ENCODE measurements at regions not wholly inside any gene's neighbourhood (a gene's known extent, or its start where the extent isn't known, plus 50 kb on each side); places are given as distances from the start of the nearest gene placed in this dataset.
A peak's percentile ranks its signal among the peaks of the same experiment; 100 is the strongest.

DNA sequence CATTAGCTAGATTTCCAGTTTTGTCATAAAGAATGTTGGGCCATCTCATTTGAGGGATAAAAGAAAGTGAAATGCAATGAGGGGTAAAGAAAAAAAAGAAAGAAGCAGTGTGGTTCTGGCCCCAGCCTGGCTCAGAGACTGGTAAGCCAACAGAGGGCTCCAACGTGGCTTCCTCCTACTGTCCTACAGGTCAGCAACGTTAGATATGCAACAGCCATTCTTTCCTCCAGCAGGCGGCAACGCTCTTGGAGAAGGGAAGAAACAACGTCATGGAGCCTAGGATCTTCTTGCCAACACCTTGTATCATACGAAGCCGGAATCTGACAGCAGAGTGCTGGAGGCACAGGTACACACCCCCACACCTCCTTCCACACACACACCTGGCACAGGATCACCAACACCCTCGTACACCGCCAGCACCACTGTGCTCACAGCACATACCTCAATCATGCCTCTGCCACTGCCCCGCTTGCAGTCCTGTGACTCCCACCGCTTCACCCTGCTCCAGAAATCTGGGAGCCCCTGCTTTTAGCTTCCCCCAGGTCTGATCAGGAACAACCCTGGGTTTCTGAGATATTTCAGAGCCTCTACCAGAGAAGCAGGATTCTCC is 102.8 kb downstream of the RPAP3 start:
- H3K4ac ChIP-seq (ENCODE audit: low read depth in 1 of 2, low read length in 2 of 2): no peak overlapping the region
- no peak overlapping the region for H2AK5ac ChIP-seq (ENCODE audit: low read length, severe bottlenecking)
- H4K8ac ChIP-seq (ENCODE audit: low read length): no peak overlapping the region
- no peak overlapping the region for H2AFZ ChIP-seq (ENCODE audit: low read depth, low read length)
- no peaks in the 10 kb centered on the region for H3K27me3 ChIP-seq (ENCODE audit: control insufficient read depth in 1 of 2, insufficient read depth in 1 of 2, low read length in 2 of 2)
- no peak overlapping the region for H3K23ac ChIP-seq (ENCODE audit: low read length in 2 of 2)
- H2BK15ac ChIP-seq (ENCODE audit: low read depth, poor library complexity, severe bottlenecking): no peak overlapping the region
- H3K14ac ChIP-seq (ENCODE audit: low read length in 2 of 2): peak overlapping the region in 1 of 2 experiments; percentile 61
- H3K79me1 ChIP-seq (replicated peaks; ENCODE audit: low read length, poor library complexity, severe bottlenecking): no peaks in the 10 kb centered on the region
- H2BK5ac ChIP-seq (ENCODE audit: low read depth, low read length, poor library complexity, severe bottlenecking): no peak overlapping the region
- H3K36me3 ChIP-seq (ENCODE audit: control insufficient read depth in 1 of 2, insufficient read depth in 2 of 2, low read depth in 1 of 2, low read length in 2 of 2): peaks cover 9 to 11% of the 10 kb centered on the region in 2 experiments
- peak overlapping the region; percentile 59 for H3K9ac ChIP-seq (ENCODE audit: low read length)
- peaks cover 10% of the 10 kb centered on the region for H3K9me3 ChIP-seq (ENCODE audit: control insufficient read depth, low read length)
- DNase-seq: no peak
- H2BK12ac ChIP-seq (ENCODE audit: low read length in 2 of 2): no peak overlapping the region
- H3K4me1 ChIP-seq (ENCODE audit: control insufficient read depth, insufficient read depth, low read depth, low read length): no peaks in the 10 kb centered on the region
- no peak overlapping the region for H2BK120ac ChIP-seq (ENCODE audit: low read depth, low read length)
- WGBS: 89% methylated on average over 11 of the region's 11 CpGs
- H4K91ac ChIP-seq (ENCODE audit: low read length): no peak overlapping the region
- H3K4me3 ChIP-seq (ENCODE audit: insufficient read depth in 1 of 2, low read depth in 1 of 2, low read length in 2 of 2): no peak overlapping the region
- H3K18ac ChIP-seq (ENCODE audit: low read depth in 1 of 2, low read length in 2 of 2): no peak overlapping the region
- no peak overlapping the region for H3K27ac ChIP-seq (ENCODE audit: low read length, poor library complexity, severe bottlenecking)
- no peak overlapping the region for H3K4me2 ChIP-seq (ENCODE audit: low read length, poor library complexity, severe bottlenecking)

DNA sequence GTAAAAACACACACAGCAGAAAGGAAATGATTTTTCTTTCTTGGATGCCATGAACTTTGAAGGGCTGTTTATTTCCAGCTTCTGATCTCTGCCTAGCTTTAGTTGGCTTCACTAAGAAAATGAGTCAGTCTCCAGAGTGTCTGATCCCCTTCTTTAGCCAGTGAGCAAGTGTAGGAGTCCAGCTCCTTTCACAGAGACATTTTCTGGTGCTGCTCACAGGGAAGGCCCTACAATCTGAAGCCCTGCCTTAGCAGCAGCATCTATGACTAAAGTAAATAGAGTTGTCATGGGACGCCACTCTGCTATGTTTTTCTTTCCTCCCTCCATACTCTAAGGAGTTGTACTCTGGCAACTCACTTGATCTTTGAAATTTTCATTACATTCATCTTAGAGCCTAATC is 103.5 kb downstream of the RPAP3 start:
- no peaks in the 10 kb centered on the region for H3K79me1 ChIP-seq (replicated peaks; ENCODE audit: low read length, poor library complexity, severe bottlenecking)
- no peak overlapping the region for H4K91ac ChIP-seq (ENCODE audit: low read length)
- H2BK120ac ChIP-seq (ENCODE audit: low read depth, low read length): no peak overlapping the region
- H3K4me2 ChIP-seq (ENCODE audit: low read length, poor library complexity, severe bottlenecking): no peak overlapping the region
- H3K27me3 ChIP-seq (ENCODE audit: control insufficient read depth in 1 of 2, insufficient read depth in 1 of 2, low read length in 2 of 2): no peaks in the 10 kb centered on the region
- H2AFZ ChIP-seq (ENCODE audit: low read depth, low read length): no peak overlapping the region
- no peak overlapping the region for H3K27ac ChIP-seq (ENCODE audit: low read length, poor library complexity, severe bottlenecking)
- no peak overlapping the region for H3K14ac ChIP-seq (ENCODE audit: low read length in 2 of 2)
- H3K4me3 ChIP-seq (ENCODE audit: insufficient read depth in 1 of 2, low read depth in 1 of 2, low read length in 2 of 2): no peak overlapping the region
- WGBS: 100% methylated on average over 1 of the region's 1 CpG
- no peak overlapping the region for H2BK15ac ChIP-seq (ENCODE audit: low read depth, poor library complexity, severe bottlenecking)
- peak overlapping the region; percentile 59 for H3K9ac ChIP-seq (ENCODE audit: low read length)
- H3K9me3 ChIP-seq (ENCODE audit: control insufficient read depth, low read length): peaks cover 3% of the 10 kb centered on the region
- no peak overlapping the region for H2BK12ac ChIP-seq (ENCODE audit: low read length in 2 of 2)
- H2AK5ac ChIP-seq (ENCODE audit: low read length, severe bottlenecking): no peak overlapping the region
- no peak overlapping the region for H4K8ac ChIP-seq (ENCODE audit: low read length)
- H3K23ac ChIP-seq (ENCODE audit: low read length in 2 of 2): no peak overlapping the region
- no peaks in the 10 kb centered on the region for H3K4me1 ChIP-seq (ENCODE audit: control insufficient read depth, insufficient read depth, low read depth, low read length)
- no peak overlapping the region for H2BK5ac ChIP-seq (ENCODE audit: low read depth, low read length, poor library complexity, severe bottlenecking)
- DNase-seq: peak; percentile 3
- H3K4ac ChIP-seq (ENCODE audit: low read depth in 1 of 2, low read length in 2 of 2): no peak overlapping the region
- H3K18ac ChIP-seq (ENCODE audit: low read depth in 1 of 2, low read length in 2 of 2): no peak overlapping the region
- H3K36me3 ChIP-seq (ENCODE audit: control insufficient read depth in 1 of 2, insufficient read depth in 2 of 2, low read depth in 1 of 2, low read length in 2 of 2): peaks cover 9 to 10% of the 10 kb centered on the region in 2 experiments

DNA sequence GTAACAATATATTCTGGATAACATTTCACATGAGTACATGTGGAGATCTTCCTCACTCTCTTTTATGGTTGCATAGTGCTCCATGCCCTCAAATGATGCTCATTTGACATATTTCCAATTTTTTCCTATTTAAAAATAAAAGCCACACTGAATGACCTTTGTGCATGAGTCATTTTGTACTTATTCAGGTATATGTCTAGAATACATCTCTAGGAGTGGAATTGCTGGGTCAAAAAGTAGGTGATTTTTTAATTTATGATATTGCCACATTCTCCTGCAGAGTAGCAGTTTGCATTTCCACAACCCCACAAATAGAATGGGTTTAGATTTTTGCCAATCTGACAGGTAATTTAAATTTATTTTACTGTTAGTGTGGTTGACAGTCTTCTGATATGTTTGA is 104.8 kb downstream of the RPAP3 start:
- H3K4me2 ChIP-seq (ENCODE audit: low read length, poor library complexity, severe bottlenecking): no peak overlapping the region
- H3K79me1 ChIP-seq (replicated peaks; ENCODE audit: low read length, poor library complexity, severe bottlenecking): no peaks in the 10 kb centered on the region
- no peak overlapping the region for H2BK5ac ChIP-seq (ENCODE audit: low read depth, low read length, poor library complexity, severe bottlenecking)
- H2AFZ ChIP-seq (ENCODE audit: low read depth, low read length): no peak overlapping the region
- no peak overlapping the region for H3K23ac ChIP-seq (ENCODE audit: low read length in 2 of 2)
- no peak overlapping the region for H3K4me3 ChIP-seq (ENCODE audit: insufficient read depth in 1 of 2, low read depth in 1 of 2, low read length in 2 of 2)
- no peak overlapping the region for H3K18ac ChIP-seq (ENCODE audit: low read depth in 1 of 2, low read length in 2 of 2)
- H3K36me3 ChIP-seq (ENCODE audit: control insufficient read depth in 1 of 2, insufficient read depth in 2 of 2, low read depth in 1 of 2, low read length in 2 of 2): peaks cover 0 to 6% of the 10 kb centered on the region in 2 experiments
- no peak overlapping the region for H3K4ac ChIP-seq (ENCODE audit: low read depth in 1 of 2, low read length in 2 of 2)
- no peak overlapping the region for H3K14ac ChIP-seq (ENCODE audit: low read length in 2 of 2)
- H3K9me3 ChIP-seq (ENCODE audit: control insufficient read depth, low read length): no peaks in the 10 kb centered on the region
- H2BK15ac ChIP-seq (ENCODE audit: low read depth, poor library complexity, severe bottlenecking): no peak overlapping the region
- H2AK5ac ChIP-seq (ENCODE audit: low read length, severe bottlenecking): no peak overlapping the region
- no peaks in the 10 kb centered on the region for H3K4me1 ChIP-seq (ENCODE audit: control insufficient read depth, insufficient read depth, low read depth, low read length)
- no peak overlapping the region for H3K9ac ChIP-seq (ENCODE audit: low read length)
- H4K8ac ChIP-seq (ENCODE audit: low read length): no peak overlapping the region
- H2BK120ac ChIP-seq (ENCODE audit: low read depth, low read length): no peak overlapping the region
- DNase-seq: no peak
- no peaks in the 10 kb centered on the region for H3K27me3 ChIP-seq (ENCODE audit: control insufficient read depth in 1 of 2, insufficient read depth in 1 of 2, low read length in 2 of 2)
- H4K91ac ChIP-seq (ENCODE audit: low read length): no peak overlapping the region
- no peak overlapping the region for H3K27ac ChIP-seq (ENCODE audit: low read length, poor library complexity, severe bottlenecking)
- no peak overlapping the region for H2BK12ac ChIP-seq (ENCODE audit: low read length in 2 of 2)

DNA sequence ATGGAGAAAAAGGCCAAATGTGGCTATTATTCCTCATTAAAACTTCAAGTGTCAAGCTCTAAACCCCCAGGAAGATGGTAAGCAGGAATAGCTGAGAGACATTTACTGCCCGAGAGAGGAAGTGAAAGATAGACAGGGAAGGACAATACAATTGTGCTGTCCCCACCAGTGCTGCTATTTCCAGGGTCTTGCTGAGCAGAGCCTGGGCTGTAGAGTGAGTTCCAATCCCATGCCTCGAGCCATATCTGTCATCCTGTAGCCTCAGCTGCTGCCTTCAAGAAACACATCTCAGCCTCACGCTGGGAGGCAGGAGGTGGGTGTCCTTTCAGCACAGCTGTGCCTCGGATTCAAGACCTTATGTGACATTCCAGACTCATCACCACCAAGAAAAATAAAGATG is 114.0 kb downstream of the RPAP3 start:
- no peak overlapping the region for H2BK12ac ChIP-seq (ENCODE audit: low read length in 2 of 2)
- whole genome bisulfite sequencing: 25% methylated on average over 3 of the region's 4 CpGs

More for the DNA sequence above, 114.0 kb downstream of the RPAP3 start:
- no peak overlapping the region for H2BK5ac ChIP-seq (ENCODE audit: low read depth, low read length, poor library complexity, severe bottlenecking)
- peak overlapping the region in 1 of 2 experiments; percentile 22 for H3K4me3 ChIP-seq (ENCODE audit: insufficient read depth in 1 of 2, low read depth in 1 of 2, low read length in 2 of 2)
- H2BK15ac ChIP-seq (ENCODE audit: low read depth, poor library complexity, severe bottlenecking): no peak overlapping the region
- no peak overlapping the region for H3K4me2 ChIP-seq (ENCODE audit: low read length, poor library complexity, severe bottlenecking)
- peak overlapping the region in 1 of 2 experiments; percentile 19 for H3K14ac ChIP-seq (ENCODE audit: low read length in 2 of 2)
- no peak overlapping the region for H4K8ac ChIP-seq (ENCODE audit: low read length)
- no peaks in the 10 kb centered on the region for H3K9me3 ChIP-seq (ENCODE audit: control insufficient read depth, low read length)
- no peak overlapping the region for H3K23ac ChIP-seq (ENCODE audit: low read length in 2 of 2)
- H3K36me3 ChIP-seq (ENCODE audit: control insufficient read depth in 1 of 2, insufficient read depth in 2 of 2, low read depth in 1 of 2, low read length in 2 of 2): no peaks in the 10 kb centered on the region
- H3K79me1 ChIP-seq (replicated peaks; ENCODE audit: low read length, poor library complexity, severe bottlenecking): no peaks in the 10 kb centered on the region
- H2AK5ac ChIP-seq (ENCODE audit: low read length, severe bottlenecking): no peak overlapping the region
- H3K9ac ChIP-seq (ENCODE audit: low read length): peak overlapping the region; percentile 46
- H3K18ac ChIP-seq (ENCODE audit: low read depth in 1 of 2, low read length in 2 of 2): no peak overlapping the region
- no peaks in the 10 kb centered on the region for H3K27me3 ChIP-seq (ENCODE audit: control insufficient read depth in 1 of 2, insufficient read depth in 1 of 2, low read length in 2 of 2)
- no peak overlapping the region for H2BK120ac ChIP-seq (ENCODE audit: low read depth, low read length)
- H4K91ac ChIP-seq (ENCODE audit: low read length): no peak overlapping the region
- no peak overlapping the region for H3K27ac ChIP-seq (ENCODE audit: low read length, poor library complexity, severe bottlenecking)
- H3K4me1 ChIP-seq (ENCODE audit: control insufficient read depth, insufficient read depth, low read depth, low read length): no peaks in the 10 kb centered on the region
- no peak for DNase-seq
- no peak overlapping the region for H3K4ac ChIP-seq (ENCODE audit: low read depth in 1 of 2, low read length in 2 of 2)
- peak overlapping the region; percentile 18 for H2AFZ ChIP-seq (ENCODE audit: low read depth, low read length)
